DND-41 (cell line): ENCODE measurements at regions not wholly inside any gene's neighbourhood (a gene's known extent, or its start where the extent isn't known, plus 50 kb on each side); places are given as distances from the start of the nearest gene placed in this dataset.

ENCODE experiments used
- EZH2 ChIP-seq: IDR thresholded peaks from 3 replicates; pipeline ENCODE4 v1.6.1; 2012; ENCODE audit warnings: borderline replicate concordance, low read depth, mild to moderate bottlenecking, moderate library complexity, low read length, inconsistent platforms; ENCODE audit not compliant: severe bottlenecking
- TF ChIP-seq, protein P1 (sequence below): IDR thresholded peaks from 2 replicates; pipeline ENCODE4 v1.5.1; 2012; ENCODE audit warnings: borderline replicate concordance, low read length, moderate library complexity, mild to moderate bottlenecking; ENCODE audit not compliant: poor library complexity, severe bottlenecking; ENCODE audit errors: extremely low read depth

DNA sequence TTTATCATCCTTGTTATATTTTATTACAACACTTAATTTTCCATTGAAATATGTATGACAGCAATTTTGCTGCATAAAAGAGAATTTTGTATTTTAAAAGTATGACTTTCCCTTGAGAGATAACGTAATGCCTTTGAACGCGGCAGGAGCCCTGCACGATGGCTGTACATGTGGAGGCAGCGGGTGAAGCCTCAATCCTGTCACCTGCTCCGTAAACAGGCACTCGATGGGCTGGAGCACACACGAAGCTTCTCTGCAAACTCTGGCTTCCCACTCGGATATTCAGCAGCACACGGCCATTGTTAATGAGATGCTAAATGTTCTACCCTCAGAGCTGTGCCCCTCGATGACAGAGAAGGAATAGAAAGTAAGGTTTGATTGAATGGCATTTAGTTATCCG, 184.4 kb downstream of the RTP5 start:
- TF ChIP-seq, protein P1, sequence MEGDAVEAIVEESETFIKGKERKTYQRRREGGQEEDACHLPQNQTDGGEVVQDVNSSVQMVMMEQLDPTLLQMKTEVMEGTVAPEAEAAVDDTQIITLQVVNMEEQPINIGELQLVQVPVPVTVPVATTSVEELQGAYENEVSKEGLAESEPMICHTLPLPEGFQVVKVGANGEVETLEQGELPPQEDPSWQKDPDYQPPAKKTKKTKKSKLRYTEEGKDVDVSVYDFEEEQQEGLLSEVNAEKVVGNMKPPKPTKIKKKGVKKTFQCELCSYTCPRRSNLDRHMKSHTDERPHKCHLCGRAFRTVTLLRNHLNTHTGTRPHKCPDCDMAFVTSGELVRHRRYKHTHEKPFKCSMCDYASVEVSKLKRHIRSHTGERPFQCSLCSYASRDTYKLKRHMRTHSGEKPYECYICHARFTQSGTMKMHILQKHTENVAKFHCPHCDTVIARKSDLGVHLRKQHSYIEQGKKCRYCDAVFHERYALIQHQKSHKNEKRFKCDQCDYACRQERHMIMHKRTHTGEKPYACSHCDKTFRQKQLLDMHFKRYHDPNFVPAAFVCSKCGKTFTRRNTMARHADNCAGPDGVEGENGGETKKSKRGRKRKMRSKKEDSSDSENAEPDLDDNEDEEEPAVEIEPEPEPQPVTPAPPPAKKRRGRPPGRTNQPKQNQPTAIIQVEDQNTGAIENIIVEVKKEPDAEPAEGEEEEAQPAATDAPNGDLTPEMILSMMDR = no peak
- no peak for TF ChIP-seq EZH2
